ENCODE measurements at regions not wholly inside any gene's neighbourhood (a gene's known extent, or its start where the extent isn't known, plus 50 kb on each side); places are given as distances from the start of the nearest gene placed in this dataset.

DNA sequence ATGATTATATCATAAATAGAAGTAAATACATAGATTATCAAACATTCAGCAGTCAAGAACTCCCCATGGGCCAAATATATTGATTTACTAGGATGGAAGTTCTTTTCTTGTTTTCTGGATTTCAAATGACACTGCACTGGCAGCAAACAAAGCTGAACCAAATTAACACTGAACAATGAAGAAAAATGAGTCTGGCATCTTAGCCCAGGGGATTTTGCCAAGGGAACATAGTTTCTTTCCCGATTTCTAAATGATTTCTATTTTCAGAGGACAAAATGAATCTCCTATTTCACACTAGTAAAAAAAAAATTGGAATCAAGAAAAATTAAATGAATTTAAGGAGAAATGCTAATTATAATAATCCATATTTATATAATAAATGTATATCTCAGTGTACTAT, 116.9 kb upstream of the FAM174A start:
- POLR2A ChIA-PET: no interaction called here
- no peak overlapping the region for H3K4me3 Mint-ChIP-seq
- ATAC-seq (ENCODE audit: low read depth) (no peak), DNase-seq (no peak)
- no peaks in the 10 kb centered on the region for H3K9me3 Mint-ChIP-seq (ENCODE audit: insufficient read depth)
- no CpG with 5 or more reads among the region's 1 CpG for WGBS (ENCODE audit: insufficient coverage)
- no peaks in the 10 kb centered on the region for H3K9me3 ChIP-seq (ENCODE audit: control extremely low read depth in 1 of 3, control insufficient read depth in 2 of 3, insufficient read depth in 1 of 3, low read length in 2 of 3)
- no peaks in the 10 kb centered on the region for H3K4me1 Mint-ChIP-seq
- no peaks in the 10 kb centered on the region for H3K79me2 ChIP-seq (ENCODE audit: control insufficient read depth, insufficient read depth, low read length)
- H3K27me3 ChIP-seq (replicated peaks in 1 of 4; ENCODE audit: control extremely low read depth in 1 of 4, control insufficient read depth in 3 of 4, insufficient read depth in 4 of 4, low read length in 3 of 4): no peaks in the 10 kb centered on the region
- no peaks in the 10 kb centered on the region for H3K27me3 Mint-ChIP-seq
- intact Hi-C loops (cut with micrococcal nuclease): no loop called here
- no peaks in the 10 kb centered on the region for H4K20me1 ChIP-seq (ENCODE audit: control insufficient read depth, insufficient read depth, low read length, poor library complexity, severe bottlenecking)
- no peak overlapping the region for H3K27ac Mint-ChIP-seq
- CTCF ChIA-PET: no interaction called here
- TF ChIP-seq EZH2 (IDR thresholded peaks at IDR 0.05; ENCODE audit: borderline replicate concordance, insufficient read depth, low read depth, low read length, poor library complexity, severe bottlenecking): no peak
- TF ChIP-seq, protein P1, sequence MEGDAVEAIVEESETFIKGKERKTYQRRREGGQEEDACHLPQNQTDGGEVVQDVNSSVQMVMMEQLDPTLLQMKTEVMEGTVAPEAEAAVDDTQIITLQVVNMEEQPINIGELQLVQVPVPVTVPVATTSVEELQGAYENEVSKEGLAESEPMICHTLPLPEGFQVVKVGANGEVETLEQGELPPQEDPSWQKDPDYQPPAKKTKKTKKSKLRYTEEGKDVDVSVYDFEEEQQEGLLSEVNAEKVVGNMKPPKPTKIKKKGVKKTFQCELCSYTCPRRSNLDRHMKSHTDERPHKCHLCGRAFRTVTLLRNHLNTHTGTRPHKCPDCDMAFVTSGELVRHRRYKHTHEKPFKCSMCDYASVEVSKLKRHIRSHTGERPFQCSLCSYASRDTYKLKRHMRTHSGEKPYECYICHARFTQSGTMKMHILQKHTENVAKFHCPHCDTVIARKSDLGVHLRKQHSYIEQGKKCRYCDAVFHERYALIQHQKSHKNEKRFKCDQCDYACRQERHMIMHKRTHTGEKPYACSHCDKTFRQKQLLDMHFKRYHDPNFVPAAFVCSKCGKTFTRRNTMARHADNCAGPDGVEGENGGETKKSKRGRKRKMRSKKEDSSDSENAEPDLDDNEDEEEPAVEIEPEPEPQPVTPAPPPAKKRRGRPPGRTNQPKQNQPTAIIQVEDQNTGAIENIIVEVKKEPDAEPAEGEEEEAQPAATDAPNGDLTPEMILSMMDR (IDR thresholded peaks at IDR 0.05): no peak
- no peaks in the 10 kb centered on the region for H3K4me1 ChIP-seq (ENCODE audit: control insufficient read depth in 2 of 2, insufficient read depth in 2 of 2, low read length in 2 of 2)
- H3K36me3 ChIP-seq (replicated peaks in 1 of 2; ENCODE audit: control extremely low read depth in 1 of 2, control insufficient read depth in 1 of 2, extremely low read depth in 1 of 2, insufficient read depth in 2 of 2, low read length in 1 of 2): no peaks in the 10 kb centered on the region
- no peak overlapping the region for H3K4me2 ChIP-seq (replicated peaks; ENCODE audit: low read depth, low read length, poor library complexity, severe bottlenecking)
- H3K27ac ChIP-seq (ENCODE audit: low read length in 2 of 2): no peak overlapping the region
- no peak overlapping the region for H3K4me3 ChIP-seq (ENCODE audit: control extremely low read depth in 1 of 5, extremely low read depth in 1 of 5, insufficient read depth in 1 of 5, low read depth in 2 of 5, low read length in 4 of 5)
- H2AFZ ChIP-seq (ENCODE audit: insufficient read depth, low read depth, low read length, poor library complexity, severe bottlenecking): no peak overlapping the region
- no peak overlapping the region for H3K9ac ChIP-seq (ENCODE audit: low read length)

DNA sequence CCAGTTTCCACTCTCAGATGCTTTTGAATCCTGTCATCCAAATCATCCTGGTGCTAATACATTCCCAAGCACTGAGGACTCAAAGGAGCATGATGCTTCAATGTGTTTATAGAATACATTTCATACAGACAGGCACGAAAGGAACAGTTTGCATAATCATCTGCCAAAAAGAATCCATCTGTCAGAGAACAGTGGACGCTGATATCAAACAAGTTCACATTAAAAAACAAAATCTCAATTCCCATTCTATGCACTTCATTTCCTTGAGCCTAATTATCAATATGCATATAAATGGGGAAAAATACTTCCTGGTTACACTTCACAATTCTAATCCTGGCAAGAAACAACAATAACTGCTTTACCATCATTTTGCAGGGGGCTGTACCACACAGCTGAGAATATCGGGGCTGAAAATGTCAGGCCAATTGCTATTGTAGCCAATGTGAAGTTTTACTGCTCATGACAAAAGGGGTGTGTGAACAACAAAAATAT, 125.5 kb upstream of the FAM174A start:
- no peaks in the 10 kb centered on the region for H3K27me3 ChIP-seq (replicated peaks in 1 of 4; ENCODE audit: control extremely low read depth in 1 of 4, control insufficient read depth in 3 of 4, insufficient read depth in 4 of 4, low read length in 3 of 4)
- Mint-ChIP-seq H3K27ac (no peak overlapping the region), H3K4me1 (no peaks in the 10 kb centered on the region), H3K9me3 (ENCODE audit: insufficient read depth) (no peaks in the 10 kb centered on the region), H3K27me3 (no peaks in the 10 kb centered on the region), H3K4me3 (no peak overlapping the region)
- ChIA-PET CTCF (no interaction called here), POLR2A (no interaction called here)
- DNase-seq (no peak), ATAC-seq (ENCODE audit: low read depth) (no peak)
- TF ChIP-seq, protein P1 (IDR thresholded peaks at IDR 0.05): no peak
- no peak for TF ChIP-seq EZH2 (IDR thresholded peaks at IDR 0.05; ENCODE audit: borderline replicate concordance, insufficient read depth, low read depth, low read length, poor library complexity, severe bottlenecking)
- no peaks in the 10 kb centered on the region for H3K36me3 ChIP-seq (replicated peaks in 1 of 2; ENCODE audit: control extremely low read depth in 1 of 2, control insufficient read depth in 1 of 2, extremely low read depth in 1 of 2, insufficient read depth in 2 of 2, low read length in 1 of 2)
- H3K9me3 ChIP-seq (ENCODE audit: control extremely low read depth in 1 of 3, control insufficient read depth in 2 of 3, insufficient read depth in 1 of 3, low read length in 2 of 3): no peaks in the 10 kb centered on the region
- no peaks in the 10 kb centered on the region for H3K79me2 ChIP-seq (ENCODE audit: control insufficient read depth, insufficient read depth, low read length)
- intact Hi-C loops (cut with micrococcal nuclease): no loop called here
- H3K4me1 ChIP-seq (ENCODE audit: control insufficient read depth in 2 of 2, insufficient read depth in 2 of 2, low read length in 2 of 2): no peaks in the 10 kb centered on the region
- no peak overlapping the region for H3K4me3 ChIP-seq (ENCODE audit: control extremely low read depth in 1 of 5, extremely low read depth in 1 of 5, insufficient read depth in 1 of 5, low read depth in 2 of 5, low read length in 4 of 5)
- no CpG with 5 or more reads among the region's 3 CpGs for WGBS (ENCODE audit: insufficient coverage)
- no peak overlapping the region for H2AFZ ChIP-seq (ENCODE audit: insufficient read depth, low read depth, low read length, poor library complexity, severe bottlenecking)
- H4K20me1 ChIP-seq (ENCODE audit: control insufficient read depth, insufficient read depth, low read length, poor library complexity, severe bottlenecking): no peaks in the 10 kb centered on the region
- H3K4me2 ChIP-seq (replicated peaks; ENCODE audit: low read depth, low read length, poor library complexity, severe bottlenecking): no peak overlapping the region
- no peak overlapping the region for H3K9ac ChIP-seq (ENCODE audit: low read length)
- no peak overlapping the region for H3K27ac ChIP-seq (ENCODE audit: low read length in 2 of 2)

All from B cell (primary cell).